NCI-H748 (cell line): ENCODE measurements at regions not wholly inside any gene's neighbourhood (a gene's known extent, or its start where the extent isn't known, plus 50 kb on each side); places are given as distances from the start of the nearest gene placed in this dataset.

Source experiments
- DNase-seq: peaks from one replicate; lab custom pipeline; 2025; ENCODE audit not compliant: unreplicated experiment; lab: John Stamatoyannopoulos, UW

DNA sequence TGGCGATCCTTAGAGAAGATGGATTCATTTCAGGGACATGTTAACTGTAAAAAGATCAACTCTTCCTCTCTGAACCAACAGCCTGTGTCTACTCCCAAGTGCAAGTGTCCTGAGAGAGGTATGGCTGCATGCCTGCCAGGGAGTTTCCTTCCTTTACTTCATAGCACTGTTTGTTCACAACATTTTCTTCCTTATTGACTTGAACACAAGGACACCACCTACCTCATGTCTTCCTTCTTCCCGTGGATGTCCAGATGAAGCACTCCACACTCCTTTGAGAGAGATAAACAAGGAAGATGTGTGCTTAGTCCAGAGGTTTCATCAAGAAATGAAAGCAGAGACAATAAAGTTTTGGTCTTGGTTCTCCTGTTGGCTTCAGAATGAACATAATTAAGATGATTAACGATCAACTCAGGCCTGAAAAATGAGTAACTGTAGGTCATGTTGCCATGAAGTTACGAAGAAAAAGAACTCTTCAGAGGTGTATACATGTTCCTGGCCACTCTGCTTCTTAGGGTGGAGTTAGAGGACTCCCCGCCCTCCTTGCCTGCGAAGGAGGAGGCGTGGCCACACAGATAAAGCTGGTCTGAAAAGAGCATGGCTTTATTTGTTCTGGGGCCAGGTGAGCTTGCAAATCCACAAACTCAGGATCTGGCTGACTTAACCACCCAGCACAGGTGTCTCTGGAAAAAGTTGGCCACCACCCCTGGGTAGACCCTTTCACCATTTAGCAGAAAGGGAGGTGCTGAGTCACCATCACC, 155.0 kb upstream of the KCTD1 start:
- DNase-seq, result peak; percentile 49

DNA sequence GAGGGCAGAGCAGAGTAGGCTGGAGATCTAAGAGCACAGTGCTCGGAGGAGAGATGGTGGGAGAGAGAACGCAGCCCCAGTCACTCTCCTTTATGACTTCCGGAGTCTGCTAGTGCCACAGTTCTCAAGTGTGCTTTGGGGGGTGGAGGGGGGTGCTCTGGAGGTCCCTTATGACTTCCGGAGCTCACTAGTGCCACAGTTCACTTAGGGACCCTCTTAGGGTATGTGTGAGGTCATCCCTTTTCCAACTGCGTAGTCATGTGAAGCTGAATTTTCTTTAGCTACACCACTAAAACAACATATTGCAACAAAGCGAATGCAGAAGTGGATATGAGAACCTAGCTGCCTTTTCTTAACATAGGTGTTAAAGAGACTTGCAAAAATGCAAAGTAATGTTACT, 153.7 kb upstream of the KCTD1 start:
- DNase-seq, result no peak

DNA sequence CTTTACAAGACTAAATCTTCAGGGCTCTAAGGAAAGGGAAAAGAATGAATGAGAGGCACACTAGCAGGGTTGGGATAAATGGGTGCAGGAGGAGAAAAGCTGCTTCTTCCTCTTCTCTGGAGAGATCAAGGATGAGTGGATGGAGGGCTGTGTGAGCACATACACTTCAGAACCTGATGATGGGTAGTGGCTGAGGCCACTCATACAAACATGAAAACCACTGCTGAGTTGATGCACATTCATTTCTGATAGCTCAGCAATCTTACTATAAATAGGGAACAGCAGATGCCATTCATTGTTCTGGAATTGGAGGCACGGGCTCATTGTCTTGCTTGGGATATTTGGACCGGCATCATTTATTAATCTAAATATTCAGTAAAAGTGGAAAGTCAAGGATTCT, 152.4 kb upstream of the KCTD1 start:
- no peak for DNase-seq

DNA sequence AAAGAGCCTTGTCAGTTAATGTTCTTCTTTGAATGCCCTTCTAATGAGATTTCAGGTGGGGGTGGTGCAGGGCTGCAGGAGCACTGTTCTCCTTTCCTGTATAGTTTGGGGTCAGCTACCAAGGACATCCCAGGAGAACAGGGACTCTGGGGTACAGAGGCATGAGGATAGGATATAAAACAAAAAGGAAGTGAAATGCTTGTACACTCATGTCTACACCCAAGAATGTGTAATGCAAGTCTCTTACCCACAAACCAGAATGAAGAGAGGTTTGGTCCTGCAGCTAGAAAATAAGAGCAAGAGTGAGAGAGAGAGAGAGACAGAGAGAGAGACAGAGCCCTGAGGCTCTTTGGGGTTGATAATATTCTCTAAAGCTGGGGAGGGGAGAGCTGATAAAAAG, 151.8 kb upstream of the KCTD1 start:
- no peak for DNase-seq

DNA sequence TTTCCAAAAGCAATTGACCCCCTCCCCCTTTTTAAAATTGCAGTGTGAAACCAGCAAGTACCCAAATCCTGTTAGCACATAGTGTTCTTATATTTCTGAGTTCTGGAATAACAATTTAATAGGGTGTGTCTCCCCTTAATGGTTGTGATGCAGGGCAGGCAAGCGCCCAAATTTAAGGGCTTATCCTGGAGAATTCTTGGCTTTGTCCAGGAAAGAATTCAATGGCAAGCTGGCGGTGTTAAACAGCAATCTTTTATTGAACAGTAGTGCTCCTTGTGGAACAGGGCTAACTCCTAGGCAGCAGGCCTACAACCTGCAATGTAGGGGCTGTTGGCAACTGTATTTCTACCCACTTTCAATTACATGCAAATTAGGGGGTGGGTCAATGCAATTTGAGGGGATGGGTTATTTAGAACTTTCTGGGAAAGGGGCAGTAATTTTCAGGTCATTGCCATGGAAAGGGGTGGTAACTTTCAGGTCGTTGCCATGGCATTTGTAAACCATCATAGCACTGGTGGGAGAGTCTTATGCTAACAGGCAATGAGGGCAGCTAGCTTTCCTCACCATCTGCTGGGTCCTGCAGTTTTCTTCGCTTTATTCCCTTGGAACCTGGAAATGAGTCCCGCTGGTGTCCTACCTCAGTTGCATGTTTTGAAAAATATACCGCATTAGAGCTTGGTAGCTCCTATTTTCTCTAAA, 149.0 kb upstream of the KCTD1 start:
- DNase-seq, result no peak

DNA sequence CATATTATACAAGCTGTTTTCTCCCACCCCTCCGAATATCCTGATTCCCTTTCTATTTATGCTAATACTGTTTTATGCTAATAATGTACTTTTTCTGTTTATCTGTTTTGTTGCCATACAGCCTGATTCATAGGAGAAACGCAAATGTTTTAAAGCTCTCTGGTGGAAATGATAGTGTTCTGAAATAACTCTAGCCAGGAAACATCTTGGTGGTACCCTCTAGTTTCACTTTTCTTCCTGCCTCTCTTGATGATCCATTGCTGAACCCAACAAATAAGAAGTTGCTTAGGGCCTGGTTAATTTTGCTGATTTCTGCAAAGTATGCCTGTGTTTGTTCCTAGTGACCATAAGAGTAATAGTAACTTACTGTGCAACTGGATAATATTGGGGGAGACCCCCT, 148.4 kb upstream of the KCTD1 start:
- no peak for DNase-seq

DNA sequence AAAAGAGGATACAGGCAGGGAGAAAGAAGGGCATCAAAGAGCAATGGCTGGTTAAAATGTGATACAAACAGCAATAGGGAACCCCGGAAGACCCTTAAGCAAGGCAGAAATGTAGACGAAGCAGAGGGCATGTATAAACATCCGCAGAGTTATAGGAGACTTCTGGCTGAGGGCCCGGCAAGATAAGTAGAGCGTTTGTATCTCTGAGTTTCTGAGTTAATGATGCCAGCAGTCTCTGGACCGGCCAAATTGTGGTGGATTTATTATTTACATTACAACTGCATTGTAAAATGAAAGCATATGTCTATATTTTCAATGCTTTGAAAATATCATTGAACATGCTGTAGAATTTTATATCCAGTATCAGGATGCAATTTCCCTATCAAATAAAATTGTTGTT, 148.0 kb upstream of the KCTD1 start:
- no peak for DNase-seq

DNA sequence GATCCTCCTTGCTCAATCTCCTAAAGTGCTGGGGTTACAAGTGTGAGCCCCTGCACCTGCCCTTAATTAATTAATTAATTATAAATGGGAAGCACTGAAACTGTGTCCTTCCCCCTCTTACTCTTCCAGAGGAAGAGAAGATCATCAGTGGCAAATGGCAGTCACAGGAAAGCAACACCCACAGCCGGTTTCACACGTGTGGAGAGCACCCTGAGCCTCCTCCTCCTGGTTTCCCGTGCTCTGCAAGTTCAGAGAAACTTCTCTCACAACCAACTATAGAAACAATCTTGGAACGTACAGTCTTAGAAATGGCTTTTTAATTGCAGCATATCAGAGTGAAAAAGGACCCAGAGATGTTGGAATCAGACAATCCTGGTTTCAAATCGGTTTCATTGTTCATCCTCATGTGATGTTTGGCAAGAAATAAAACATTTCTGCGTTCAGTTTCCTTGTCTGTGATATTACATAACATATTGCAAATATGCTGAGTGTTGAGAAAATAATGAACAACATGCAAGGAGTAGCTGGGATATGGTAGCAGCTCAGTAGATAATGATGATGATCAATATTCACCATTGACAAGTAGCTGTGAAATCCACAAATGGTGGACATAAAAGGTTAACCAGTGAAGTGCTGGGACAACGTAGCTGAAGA, 141.0 kb upstream of the KCTD1 start:
- DNase-seq, result no peak

DNA sequence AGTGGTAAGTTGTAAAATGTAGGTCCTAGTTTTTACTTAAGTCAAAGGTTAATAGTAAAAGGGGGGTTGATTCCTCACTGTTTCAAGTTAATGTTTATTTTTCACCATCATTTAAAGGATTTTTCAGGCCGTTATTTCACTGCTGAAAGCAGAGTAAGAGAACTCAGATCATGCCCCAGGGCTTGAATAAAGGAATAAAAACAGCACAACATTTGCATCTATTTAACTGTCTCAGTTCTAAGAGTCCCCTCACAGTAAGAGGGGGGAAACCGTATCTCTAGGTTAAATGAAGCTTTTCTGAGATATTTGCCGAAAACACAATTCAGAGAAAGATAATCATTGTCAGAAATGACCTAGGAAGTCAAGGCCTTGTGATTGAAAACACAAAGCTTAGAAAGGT, 138.2 kb upstream of the KCTD1 start:
- DNase-seq, result no peak

DNA sequence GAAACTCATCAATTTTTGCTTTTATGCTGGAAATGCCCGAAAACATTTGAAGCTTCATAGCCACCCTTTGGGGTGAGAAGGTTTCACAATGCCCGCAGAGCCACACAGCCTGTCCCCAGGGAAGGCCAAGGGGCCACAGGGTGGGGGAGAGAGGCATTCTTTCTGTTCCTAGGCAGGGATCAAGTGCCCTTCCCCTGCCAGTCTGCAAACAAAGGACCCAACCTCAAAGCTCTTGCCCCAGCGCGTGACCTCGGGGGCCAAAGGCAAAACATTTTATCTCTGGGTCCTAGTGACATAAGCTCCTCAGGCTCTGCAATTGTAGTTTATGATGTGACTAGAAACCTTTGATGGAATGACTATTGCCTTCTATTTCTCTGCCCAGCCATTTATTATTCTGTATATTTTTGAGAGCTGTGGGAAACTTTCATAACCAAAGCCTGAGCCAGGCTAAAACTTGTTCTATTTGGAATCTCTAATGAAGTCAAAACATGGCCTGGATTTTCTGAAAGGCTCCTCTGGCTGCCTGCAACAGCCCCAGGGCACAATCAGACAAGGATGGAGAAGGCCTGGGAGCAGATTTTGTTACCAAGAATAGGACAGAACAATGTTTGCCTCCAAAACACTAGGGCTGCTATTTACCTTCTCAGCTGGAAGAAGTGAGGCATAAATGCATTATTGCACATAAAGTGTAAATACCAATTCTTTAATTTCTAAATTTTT, 137.2 kb upstream of the KCTD1 start:
- DNase-seq, result no peak

DNA sequence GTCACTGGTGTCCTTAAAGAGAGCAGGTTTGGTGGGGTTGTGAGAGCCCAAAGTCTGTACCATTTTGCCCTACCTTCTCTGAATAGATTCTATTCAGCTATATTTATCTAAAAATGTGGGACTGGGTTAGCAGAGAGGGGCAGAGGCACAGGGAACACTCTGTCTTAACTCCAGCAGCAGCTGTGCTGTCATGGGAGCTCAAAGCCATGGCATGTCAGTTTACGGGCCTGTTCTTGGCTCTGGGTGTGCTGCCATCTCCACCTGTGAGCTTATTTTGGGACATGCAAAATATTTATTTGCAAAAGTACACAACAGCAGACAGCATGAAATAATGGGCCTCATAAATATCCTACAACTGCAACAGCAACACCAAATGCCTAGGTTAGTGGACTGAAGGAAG, 129.6 kb upstream of the KCTD1 start:
- DNase-seq, result no peak

DNA sequence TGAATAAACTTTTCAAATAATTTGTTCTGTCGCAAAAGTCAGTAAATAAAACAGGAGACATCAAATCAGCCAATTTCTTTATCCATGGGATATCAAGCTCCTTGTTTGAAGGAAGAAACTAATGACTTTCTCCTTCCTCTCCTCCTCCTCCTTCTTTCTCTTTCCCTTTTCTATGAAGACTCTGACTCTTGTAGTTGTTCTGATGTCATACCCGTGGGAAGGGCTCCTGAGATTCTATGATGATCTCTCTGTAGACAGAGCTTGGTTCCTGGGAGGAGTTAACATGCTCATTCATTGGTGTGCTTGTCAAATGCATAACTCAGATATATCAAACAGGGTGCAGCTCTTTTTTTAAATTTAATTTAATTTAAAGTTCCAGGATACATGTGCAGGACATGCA, 118.7 kb upstream of the KCTD1 start:
- no peak for DNase-seq

DNA sequence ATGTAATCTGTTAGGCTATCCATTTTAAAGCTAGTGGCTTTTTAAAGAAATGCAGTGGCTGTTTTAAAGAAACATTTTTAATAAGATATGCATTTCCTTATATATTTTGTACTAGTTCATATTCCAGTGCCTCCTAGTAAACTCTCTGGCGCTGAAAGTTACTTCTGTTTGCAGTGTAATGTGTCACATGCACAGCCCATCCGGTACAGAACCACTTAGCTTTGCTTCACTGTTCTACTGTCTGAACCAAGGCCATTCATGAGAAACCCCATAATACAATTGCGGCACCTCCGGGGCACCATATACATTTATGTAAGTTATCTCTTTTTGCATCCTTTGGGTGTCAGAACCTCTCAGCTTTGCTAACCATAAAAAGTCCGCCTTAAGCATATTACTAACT, 114.6 kb upstream of the KCTD1 start:
- DNase-seq, result no peak

DNA sequence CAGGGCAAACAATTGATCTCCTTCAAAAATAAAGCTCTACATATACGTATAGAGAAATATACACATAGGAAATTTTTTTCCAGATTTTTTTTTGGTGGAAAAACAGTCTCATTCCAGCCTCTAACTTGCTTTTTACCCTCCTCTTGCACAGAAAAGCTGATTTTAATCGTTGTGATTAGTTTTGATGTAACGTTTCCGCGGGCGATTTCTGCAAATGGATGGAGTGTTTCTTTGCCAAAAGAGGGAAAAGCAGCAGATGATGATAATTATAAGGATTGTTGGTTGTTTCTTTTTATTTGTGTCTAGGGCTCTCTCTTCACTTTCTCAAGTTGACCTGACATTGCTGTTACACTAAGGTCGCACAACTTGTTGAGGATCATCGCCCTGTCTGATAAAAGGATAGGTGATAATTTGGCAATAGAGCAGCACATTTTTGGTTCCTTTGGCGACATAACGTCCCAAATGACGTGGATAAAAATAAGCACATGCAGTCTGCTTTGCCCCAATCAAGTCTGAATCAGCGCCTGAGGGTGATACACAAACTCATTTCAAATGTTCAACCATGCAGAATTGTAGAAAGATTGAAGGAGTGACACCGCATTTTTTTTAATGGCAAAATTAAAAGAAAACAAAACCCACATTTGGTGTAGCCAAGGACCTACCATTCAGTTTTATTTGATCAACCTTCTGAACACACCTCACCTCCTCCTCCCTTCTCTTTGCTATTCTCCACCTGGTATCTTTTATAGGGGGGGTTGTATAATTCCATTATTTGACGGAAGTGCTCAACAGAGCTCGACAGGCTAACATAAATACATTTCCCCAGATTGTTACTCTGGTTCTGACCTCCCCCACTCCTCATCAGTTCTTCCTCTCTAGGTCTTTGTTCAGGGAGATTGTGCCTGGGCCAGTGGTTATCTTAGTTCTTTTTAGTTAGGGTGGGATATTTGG, 109.6 kb upstream of the KCTD1 start:
- peak; percentile 47 for DNase-seq

DNA sequence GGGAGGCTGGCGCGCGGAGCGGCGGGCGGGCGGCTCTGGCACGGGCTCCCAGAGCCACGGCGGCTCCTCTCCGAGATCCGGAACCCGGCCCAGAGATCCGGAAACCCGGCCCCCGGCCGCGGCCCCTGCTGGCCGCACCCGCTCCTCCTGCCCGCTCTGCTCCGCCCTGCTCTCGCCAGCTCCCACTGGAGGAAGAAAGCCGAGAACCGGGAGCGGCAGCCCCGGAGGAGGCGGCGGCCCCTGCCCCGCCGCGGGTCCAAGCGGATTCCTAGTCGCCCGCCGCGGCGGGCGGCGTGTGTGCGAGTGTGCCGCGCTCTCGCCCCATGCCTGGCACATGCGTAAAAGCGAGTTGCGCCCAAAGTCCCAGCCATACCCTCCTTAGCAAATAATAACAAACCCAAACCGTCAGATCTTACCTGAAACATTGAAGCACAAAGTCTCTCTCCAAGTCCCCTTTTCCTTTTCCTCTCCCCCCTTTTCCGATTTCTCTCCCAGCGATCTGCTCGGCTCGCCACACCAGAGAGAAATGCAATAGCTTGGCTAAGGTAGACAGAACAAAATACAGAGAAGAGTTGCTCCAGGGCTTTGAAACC, 108.7 kb upstream of the KCTD1 start:
- DNase-seq, result peak; percentile 84

DNA sequence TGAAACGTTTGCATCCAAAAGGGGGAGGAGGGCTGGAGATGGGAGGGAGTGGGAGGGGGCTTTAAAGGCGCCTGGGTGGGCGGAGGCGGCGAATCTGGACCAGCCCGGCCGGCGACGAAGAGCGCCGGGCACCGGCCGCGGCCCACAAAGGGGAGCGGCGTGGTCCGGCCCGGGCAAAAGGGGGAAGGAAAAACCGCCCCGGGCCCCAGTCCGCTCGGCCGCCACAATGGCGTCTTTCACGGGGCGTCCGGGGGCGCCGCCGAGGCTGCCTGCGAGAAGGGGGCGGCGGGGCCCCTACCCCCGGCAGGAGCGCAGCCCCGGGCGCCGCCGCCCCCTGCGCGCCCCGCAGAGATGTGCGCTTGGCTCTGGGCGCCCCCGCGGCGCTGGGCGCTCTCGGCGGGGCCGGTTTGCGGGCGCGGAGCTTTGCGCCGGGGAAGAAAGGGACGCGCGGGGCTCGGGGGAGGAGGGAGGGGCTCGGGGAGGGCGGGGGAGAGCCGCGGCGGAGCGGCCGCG, 108.1 kb upstream of the KCTD1 start:
- DNase-seq, result no peak

DNA sequence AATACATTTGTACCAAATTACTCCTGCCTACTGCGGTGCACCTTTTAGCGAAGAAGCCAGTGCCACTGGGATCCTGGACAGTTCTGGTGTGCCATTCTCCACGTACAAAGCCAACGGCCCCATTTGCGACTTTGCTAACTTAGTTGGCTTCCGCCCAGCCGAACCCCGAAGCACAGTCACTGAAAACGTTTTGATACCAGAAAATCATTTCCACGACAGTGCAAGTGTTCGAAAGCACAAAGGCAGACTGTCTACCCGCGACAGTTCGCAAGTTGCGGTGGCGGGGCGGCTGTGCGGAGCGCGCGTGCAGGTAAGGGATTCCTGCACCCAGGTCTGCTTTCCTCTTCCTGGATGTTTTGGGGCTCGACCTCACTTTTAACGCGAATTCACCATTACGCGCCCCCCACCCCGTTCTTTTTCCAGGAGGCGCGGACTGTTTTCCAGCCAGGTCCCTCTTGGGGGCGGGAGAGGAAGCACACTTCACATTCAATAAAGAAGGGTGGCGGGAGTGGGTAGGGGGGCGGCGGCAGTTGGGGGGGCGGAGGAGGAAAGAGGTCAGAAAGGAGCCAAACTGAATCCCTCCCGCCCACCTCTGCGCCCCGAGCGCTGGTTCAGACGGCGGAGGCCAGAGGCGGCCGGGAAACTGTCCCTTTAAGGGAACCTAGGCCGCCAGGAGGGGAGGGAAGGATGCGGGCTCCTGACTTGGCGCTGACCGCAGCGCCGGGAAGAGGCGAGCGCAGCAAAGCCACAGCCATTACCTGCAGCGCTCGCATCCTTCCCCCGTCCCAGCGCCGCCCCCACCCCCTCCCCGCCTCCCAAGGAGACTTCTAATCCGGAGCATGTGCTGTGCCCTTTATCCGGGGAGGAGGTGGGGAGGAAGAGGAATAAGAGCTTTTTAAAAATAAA, 107.4 kb upstream of the KCTD1 start:
- DNase-seq, result peak; percentile 87

DNA sequence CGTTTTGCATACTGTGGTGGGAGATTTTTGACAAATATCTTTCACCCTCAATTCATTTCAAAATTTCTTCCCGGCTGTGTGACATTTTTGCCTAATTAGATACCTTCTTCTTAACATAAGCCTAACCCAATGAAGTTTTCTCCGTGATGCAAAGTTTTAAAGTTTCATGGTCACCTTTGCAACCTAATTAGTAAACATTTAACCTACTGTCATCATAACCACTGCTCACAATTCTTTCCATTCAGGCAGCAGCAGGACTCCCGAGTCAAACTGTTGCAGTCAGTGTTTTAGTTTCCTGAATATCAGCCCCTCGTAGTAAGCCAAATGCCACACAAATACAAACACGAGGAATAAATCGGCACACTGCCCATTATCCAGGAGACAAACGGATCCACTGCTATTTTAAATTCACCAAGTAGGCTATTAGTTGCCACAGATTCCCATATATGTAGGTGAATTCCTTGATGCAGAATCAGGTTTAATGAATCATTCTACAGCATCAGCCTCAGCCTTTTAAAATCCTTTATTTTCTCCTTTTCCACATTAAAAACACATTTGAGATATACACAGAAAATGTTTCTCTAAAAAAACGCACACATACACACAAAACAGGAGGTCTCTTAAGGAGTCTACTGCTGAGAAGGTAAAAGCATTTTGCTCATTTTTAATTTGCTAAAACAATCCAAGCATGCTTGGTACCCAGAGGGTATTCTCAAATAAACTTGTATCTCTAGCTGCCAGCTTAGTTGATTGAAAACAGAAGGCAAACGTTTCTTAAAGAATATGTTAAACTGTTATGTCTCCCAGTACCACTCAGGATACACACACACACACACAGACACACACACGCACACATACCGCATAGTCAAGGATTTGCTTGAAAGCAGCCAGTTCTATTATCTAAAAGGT, 106.5 kb upstream of the KCTD1 start:
- peak; percentile 50 for DNase-seq
